ENCODE measurements at regions not wholly inside any gene's neighbourhood (a gene's known extent, or its start where the extent isn't known, plus 50 kb on each side); places are given as distances from the start of the nearest gene placed in this dataset.

DNA sequence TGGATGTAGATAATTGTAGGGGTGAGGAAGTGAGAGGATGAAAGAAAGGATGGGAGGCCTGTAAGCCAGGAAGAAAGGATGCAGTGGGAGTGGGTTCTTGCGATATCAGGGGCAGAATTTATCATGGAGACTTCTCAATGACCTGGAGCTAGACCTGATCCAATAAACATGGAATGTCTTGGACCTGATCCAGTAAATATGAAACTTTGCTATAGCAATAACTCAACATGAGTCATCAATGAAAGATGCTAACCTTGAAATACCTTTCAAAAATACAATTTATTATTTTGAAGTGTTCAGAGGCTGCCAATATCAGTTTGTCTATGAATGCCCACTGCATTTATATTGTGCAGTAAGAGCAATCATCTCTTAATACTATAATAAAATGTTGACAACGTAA is 279.5 kb downstream of the POU4F1 start:
- TF ChIP-seq EZH2phosphoT487 (conservative IDR thresholded peaks at IDR 0.05; ENCODE audit: low read length) = no peak
- TF ChIP-seq CTCF (IDR thresholded peaks at IDR 0.05; ENCODE audit: insufficient read depth, low read length, poor library complexity, severe bottlenecking) = no peak
